ENCODE measurements at regions not wholly inside any gene's neighbourhood (a gene's known extent, or its start where the extent isn't known, plus 50 kb on each side); places are given as distances from the start of the nearest gene placed in this dataset.

- no peak for DNase-seq (ENCODE audit: low read depth in 2 of 2)
Measured at GRCh38 chr2:177020524-177021119, 192.0 kb upstream of the HNRNPA3 start.

GRCh38 chr2:177021706-177022343, 190.8 kb upstream of the HNRNPA3 start:
- DNase-seq (ENCODE audit: low read depth in 2 of 2): no peak

- DNase-seq (ENCODE audit: low read depth in 2 of 2): no peak
Measured at GRCh38 chr2:177024765-177025164, 187.8 kb upstream of the HNRNPA3 start.

GRCh38 chr2:177026253-177026652, 186.3 kb upstream of the HNRNPA3 start:
- no peak for DNase-seq (ENCODE audit: low read depth in 2 of 2)

GRCh38 chr2:177026956-177027355, 185.6 kb upstream of the HNRNPA3 start:
- no peak for DNase-seq (ENCODE audit: low read depth in 2 of 2)

- DNase-seq (ENCODE audit: low read depth in 2 of 2): no peak
Measured at GRCh38 chr2:177028296-177028695, 184.3 kb upstream of the HNRNPA3 start.

GRCh38 chr2:177029075-177029474, 183.5 kb upstream of the HNRNPA3 start:
- no peak for DNase-seq (ENCODE audit: low read depth in 2 of 2)

- DNase-seq (ENCODE audit: low read depth in 2 of 2): no peak
Measured at GRCh38 chr2:177029501-177029900, 183.1 kb upstream of the HNRNPA3 start.

GRCh38 chr2:177029901-177030300, 182.7 kb upstream of the HNRNPA3 start:
- no peak for DNase-seq (ENCODE audit: low read depth in 2 of 2)

- DNase-seq (ENCODE audit: low read depth in 2 of 2): no peak
Measured at GRCh38 chr2:177030451-177031105, 182.0 kb upstream of the HNRNPA3 start.

- DNase-seq (ENCODE audit: low read depth in 2 of 2): no peak
Measured at GRCh38 chr2:177031438-177032180, 181.0 kb upstream of the HNRNPA3 start.

GRCh38 chr2:177036747-177037146, 175.8 kb upstream of the HNRNPA3 start:
- DNase-seq (ENCODE audit: low read depth in 2 of 2): no peak

GRCh38 chr2:177037569-177037968, 175.0 kb upstream of the HNRNPA3 start:
- DNase-seq (ENCODE audit: low read depth in 2 of 2): no peak

- no peak for DNase-seq (ENCODE audit: low read depth in 2 of 2)
Measured at GRCh38 chr2:177038787-177039484, 173.7 kb upstream of the HNRNPA3 start.

- no peak for DNase-seq (ENCODE audit: low read depth in 2 of 2)
Measured at GRCh38 chr2:177042311-177042710, 170.3 kb upstream of the HNRNPA3 start.

GRCh38 chr2:177044671-177045070, 167.9 kb upstream of the HNRNPA3 start:
- DNase-seq (ENCODE audit: low read depth in 2 of 2): no peak

- DNase-seq (ENCODE audit: low read depth in 2 of 2): no peak
Measured at GRCh38 chr2:177048981-177049380, 163.6 kb upstream of the HNRNPA3 start.

GRCh38 chr2:177051278-177051677, 161.3 kb upstream of the HNRNPA3 start:
- DNase-seq (ENCODE audit: low read depth in 2 of 2): no peak

GRCh38 chr2:177052471-177052870, 160.1 kb upstream of the HNRNPA3 start:
- DNase-seq (ENCODE audit: low read depth in 2 of 2): no peak

GRCh38 chr2:177053038-177053437, 159.6 kb upstream of the HNRNPA3 start:
- no peak for DNase-seq (ENCODE audit: low read depth in 2 of 2)

GRCh38 chr2:177053716-177054115, 158.9 kb upstream of the HNRNPA3 start:
- DNase-seq (ENCODE audit: low read depth in 2 of 2): no peak

- no peak for DNase-seq (ENCODE audit: low read depth in 2 of 2)
Measured at GRCh38 chr2:177056481-177056929, 156.1 kb upstream of the HNRNPA3 start.
